GM12864 (cell line): ENCODE measurements at regions not wholly inside any gene's neighbourhood (a gene's known extent, or its start where the extent isn't known, plus 50 kb on each side); places are given as distances from the start of the nearest gene placed in this dataset.

Experiments
- DNase-seq: peaks from one replicate; pipeline ENCODE4 v3.0.0-alpha.2; 2011; ENCODE audit warnings: low read depth
- H3K4me3 ChIP-seq: 2 replicates; pipeline ENCODE4 v1.5.1; 2011; ENCODE audit warnings: mild to moderate bottlenecking, low read depth, low read length, control low read depth
- TF ChIP-seq, protein P1 (sequence below): IDR thresholded peaks from 2 replicates; pipeline ENCODE4 v1.5.1; 2011; ENCODE audit warnings: low read depth, mild to moderate bottlenecking, moderate library complexity, low read length, control low read depth, inconsistent platforms; ENCODE audit errors: missing control alignments

DNA sequence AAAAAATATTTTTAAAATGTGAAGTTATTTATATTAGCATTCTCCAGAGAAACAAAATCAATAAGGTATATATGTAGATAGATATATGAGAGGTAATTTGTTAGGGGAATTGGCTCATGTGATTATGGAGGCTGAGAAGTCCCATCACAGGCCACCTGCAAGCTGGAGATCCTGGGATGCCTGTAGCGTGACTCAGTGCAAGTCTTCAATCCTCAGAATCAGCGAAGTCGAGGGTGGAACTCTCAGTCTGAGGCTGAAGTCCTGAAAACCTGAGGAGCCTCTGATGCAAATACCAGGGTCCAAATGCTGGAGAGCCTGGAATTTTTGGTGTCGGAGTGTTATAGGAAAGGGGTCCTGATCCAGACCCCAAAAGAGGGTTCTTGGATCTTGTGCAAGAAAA lies 658.5 kb downstream of the USP25 start:
- no peak overlapping the region for H3K4me3 ChIP-seq
- TF ChIP-seq, protein P1, sequence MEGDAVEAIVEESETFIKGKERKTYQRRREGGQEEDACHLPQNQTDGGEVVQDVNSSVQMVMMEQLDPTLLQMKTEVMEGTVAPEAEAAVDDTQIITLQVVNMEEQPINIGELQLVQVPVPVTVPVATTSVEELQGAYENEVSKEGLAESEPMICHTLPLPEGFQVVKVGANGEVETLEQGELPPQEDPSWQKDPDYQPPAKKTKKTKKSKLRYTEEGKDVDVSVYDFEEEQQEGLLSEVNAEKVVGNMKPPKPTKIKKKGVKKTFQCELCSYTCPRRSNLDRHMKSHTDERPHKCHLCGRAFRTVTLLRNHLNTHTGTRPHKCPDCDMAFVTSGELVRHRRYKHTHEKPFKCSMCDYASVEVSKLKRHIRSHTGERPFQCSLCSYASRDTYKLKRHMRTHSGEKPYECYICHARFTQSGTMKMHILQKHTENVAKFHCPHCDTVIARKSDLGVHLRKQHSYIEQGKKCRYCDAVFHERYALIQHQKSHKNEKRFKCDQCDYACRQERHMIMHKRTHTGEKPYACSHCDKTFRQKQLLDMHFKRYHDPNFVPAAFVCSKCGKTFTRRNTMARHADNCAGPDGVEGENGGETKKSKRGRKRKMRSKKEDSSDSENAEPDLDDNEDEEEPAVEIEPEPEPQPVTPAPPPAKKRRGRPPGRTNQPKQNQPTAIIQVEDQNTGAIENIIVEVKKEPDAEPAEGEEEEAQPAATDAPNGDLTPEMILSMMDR: no peak
- no peak for DNase-seq

DNA sequence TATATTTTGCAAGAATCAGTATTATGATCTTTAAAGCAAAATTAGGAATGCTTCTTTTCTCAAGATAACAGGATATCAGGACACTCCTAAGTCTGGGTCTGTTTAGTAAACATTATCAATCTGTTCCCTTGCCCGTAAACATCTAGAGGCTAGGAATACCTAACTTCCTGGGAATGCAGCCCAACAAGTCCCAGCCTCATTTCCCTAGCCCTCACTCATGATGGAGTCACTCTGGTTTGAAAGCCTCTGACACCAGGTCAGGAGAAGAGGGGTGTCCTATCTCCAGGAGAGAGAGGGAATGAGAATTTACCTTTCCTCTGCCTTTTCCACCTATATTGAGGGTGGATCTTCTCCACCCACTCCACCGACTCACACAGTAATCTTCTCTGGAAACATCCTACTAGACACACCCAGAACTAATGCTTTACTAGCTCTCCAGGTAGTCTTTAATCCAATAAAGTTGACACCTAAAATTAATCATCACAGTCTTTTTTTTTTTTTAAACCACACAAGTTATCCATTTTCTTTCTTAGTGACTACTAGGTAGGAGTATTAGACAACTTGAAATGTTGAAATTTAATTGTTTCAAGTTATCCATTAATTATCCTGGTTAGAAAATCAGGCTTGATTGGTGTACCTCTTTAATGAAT lies 659.3 kb downstream of the USP25 start:
- TF ChIP-seq, protein P1: no peak
- H3K4me3 ChIP-seq: no peak overlapping the region
- DNase-seq: no peak

DNA sequence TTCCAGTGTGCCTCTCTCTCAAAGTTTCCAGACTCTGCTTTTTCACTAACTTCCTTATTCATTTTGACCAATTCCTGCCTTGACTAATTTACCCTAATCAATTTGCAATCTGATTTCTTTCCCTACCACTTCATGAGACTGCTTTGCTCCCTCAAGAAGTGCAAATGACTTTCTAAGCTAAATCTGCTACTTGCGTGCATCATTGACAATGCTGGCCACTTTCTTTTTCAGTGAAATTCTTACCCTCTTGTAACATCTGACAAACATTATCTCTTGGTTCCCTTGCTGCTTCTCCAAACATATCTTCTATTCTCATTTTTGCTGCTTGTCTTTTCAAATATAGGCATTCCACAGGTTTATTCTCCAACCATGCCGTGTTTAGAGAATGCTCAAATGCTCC lies 659.9 kb downstream of the USP25 start:
- no peak for DNase-seq
- TF ChIP-seq, protein P1: no peak

DNA sequence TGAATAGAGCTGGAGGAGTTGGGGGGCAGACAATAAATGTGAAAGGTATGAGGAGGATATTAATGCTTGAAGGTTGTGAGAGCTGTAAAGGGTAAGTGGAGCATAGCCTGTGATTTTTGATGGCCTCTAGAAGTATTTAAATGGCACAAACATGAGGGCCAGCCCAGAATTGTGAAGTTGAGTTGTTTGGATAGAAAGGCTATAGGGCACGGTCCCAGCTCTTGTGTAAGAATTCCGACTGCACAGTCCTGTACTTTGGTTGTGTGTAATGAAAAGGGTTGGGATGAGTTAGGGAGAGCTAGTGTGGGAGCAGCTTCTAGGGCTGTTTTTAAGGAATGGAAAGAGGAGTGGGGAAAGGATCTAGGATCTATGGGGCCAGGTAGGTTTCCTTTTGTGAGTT lies 665.5 kb downstream of the USP25 start:
- TF ChIP-seq, protein P1: no peak
- H3K4me3 ChIP-seq: no peak overlapping the region
- no peak for DNase-seq

More for the DNA sequence above, 659.9 kb downstream of the USP25 start:
- no peak overlapping the region for H3K4me3 ChIP-seq

DNA sequence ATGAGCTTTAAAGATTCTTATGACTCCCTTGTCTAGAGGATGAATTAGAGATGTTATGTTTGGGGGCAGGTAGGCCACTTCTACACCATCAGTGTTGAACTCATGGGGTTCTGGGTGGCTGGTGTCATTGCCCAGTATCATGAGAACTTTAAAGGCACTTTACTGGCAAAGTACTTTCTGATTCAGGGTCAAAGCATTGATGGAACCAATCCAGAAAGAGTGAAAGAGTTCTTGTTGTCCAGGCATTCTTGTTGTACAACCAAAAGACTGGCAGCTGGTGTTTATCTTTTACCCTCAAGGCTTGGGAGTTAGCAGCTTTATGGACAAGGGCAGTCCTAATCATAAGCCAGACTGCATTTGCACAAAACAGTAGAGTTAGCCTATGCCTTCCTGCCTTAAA lies 673.0 kb downstream of the USP25 start:
- DNase-seq: no peak
- H3K4me3 ChIP-seq: no peak overlapping the region
- TF ChIP-seq, protein P1: no peak

DNA sequence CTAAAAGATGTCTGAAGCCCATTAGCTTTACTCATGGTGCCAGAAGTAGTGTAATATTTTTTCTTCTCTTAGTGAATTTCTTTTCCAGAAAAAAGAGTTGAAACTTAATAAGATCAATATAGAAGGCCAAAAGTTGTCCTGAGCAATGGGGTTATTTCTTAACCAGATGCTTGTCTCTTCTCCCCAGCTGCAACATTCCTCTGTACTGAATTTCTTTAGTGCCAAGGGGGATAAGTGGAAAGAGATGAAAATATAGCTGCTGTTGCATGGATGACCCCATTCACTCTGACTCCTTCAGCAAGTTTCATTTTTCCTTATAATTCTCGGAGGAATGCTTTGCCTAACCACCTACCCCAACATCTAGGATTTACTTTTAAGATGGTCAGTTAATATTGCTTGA lies 675.0 kb downstream of the USP25 start:
- no peak overlapping the region for H3K4me3 ChIP-seq
- TF ChIP-seq, protein P1: no peak
- DNase-seq: no peak

DNA sequence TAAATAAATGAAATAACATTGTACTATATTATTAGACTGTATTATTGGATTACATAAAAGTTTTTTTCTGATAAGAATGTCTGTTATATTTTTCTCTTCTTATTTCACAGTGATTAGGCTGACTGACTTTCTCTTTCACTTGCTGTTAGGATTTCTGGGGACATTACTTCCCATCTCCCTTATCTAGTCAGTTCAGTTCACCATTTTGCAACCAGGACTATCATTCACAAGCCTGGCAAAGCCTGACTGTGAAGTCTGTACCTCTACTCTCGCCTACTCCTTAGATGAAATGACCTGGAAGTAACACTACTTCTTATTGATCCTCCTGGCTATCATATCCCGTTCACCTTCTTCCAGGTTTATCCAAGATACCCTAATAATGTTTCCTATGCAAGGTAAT lies 676.6 kb downstream of the USP25 start:
- TF ChIP-seq, protein P1: no peak
- no peak overlapping the region for H3K4me3 ChIP-seq
- no peak for DNase-seq
